ENCODE measurements at regions not wholly inside any gene's neighbourhood (a gene's known extent, or its start where the extent isn't known, plus 50 kb on each side); places are given as distances from the start of the nearest gene placed in this dataset.

GRCh38 chr6:40877362-40877761 lies 161.7 kb downstream of the UNC5CL start:
- Histone ChIP-seq H4K91ac (replicated peaks; ENCODE audit: insufficient read length, low read length) (no peak overlapping the region), H3K56ac (replicated peaks; ENCODE audit: insufficient read length, low read depth, low read length) (no peak overlapping the region), H3K4me1 (replicated peaks in 1 of 4; ENCODE audit: control insufficient read depth in 3 of 4, insufficient read depth in 4 of 4, low read length in 3 of 4) (no peaks in the 10 kb centered on the region), H3K36me3 (ENCODE audit: control insufficient read depth in 2 of 4, insufficient read depth in 4 of 4, low read length in 3 of 4) (no peaks in the 10 kb centered on the region), H3K14ac (ENCODE audit: insufficient read length) (no peak overlapping the region), H3K79me2 (ENCODE audit: control insufficient read depth in 1 of 2, insufficient read depth in 2 of 2, low read length in 2 of 2) (no peaks in the 10 kb centered on the region), H3K9me3 (ENCODE audit: insufficient read depth in 2 of 2, low read depth in 1 of 2, low read length in 1 of 2) (peaks cover 0 to 6% of the 10 kb centered on the region in 2 experiments; a peak in 2 of 4 replicates), H2BK120ac (replicated peaks; ENCODE audit: low read depth, low read length) (no peak overlapping the region), H3K4me3 (ENCODE audit: extremely low read depth in 1 of 4, insufficient read depth in 2 of 4, low read depth in 3 of 4, low read length in 4 of 4) (no peak overlapping the region), H2BK15ac (ENCODE audit: low read length) (no peak overlapping the region), H4K8ac (ENCODE audit: extremely low read depth, insufficient read depth, low read length) (0 out of 2 replicates have a peak overlapping the region, but pooled peaks have one; percentile 17), H3K79me1 (ENCODE audit: low read depth, low read length) (no peaks in the 10 kb centered on the region), H3K18ac (ENCODE audit: extremely low read depth, low read length) (no peak overlapping the region), H2BK12ac (ENCODE audit: low read depth, low read length) (no peak overlapping the region), H3K27me3 (replicated peaks in 1 of 4; ENCODE audit: control insufficient read depth in 3 of 4, extremely low read depth in 1 of 4, insufficient read depth in 3 of 4, low read length in 3 of 4) (no peaks in the 10 kb centered on the region; a peak in 1 of 7 replicates), H2AK5ac (ENCODE audit: low read depth, low read length) (no peak overlapping the region), H2AFZ (ENCODE audit: low read length) (no peak overlapping the region), H4K20me1 (replicated peaks in 1 of 2; ENCODE audit: control insufficient read depth in 1 of 2, insufficient read depth in 2 of 2, low read length in 2 of 2) (no peaks in the 10 kb centered on the region), H2BK20ac (ENCODE audit: low read length) (no peak overlapping the region), H3K27ac (ENCODE audit: low read depth, low read length) (no peak overlapping the region), H4K5ac (ENCODE audit: insufficient read length, low read depth, low read length) (no peak overlapping the region), H3K9ac (replicated peaks in 1 of 4; ENCODE audit: extremely low read depth in 1 of 4, low read depth in 3 of 4, low read length in 3 of 4) (no peak overlapping the region), H3K4ac (replicated peaks; ENCODE audit: insufficient read length, low read depth, low read length) (no peak overlapping the region), H3K23ac (ENCODE audit: insufficient read length) (no peak overlapping the region), H3K23me2 (ENCODE audit: low read depth, low read length) (no peaks in the 10 kb centered on the region), H3K4me2 (ENCODE audit: insufficient read depth in 1 of 2, low read depth in 2 of 2, low read length in 2 of 2) (no peak overlapping the region), H2BK5ac (ENCODE audit: low read depth, low read length) (no peak overlapping the region)
- CTCF ChIA-PET (ENCODE audit: partially characterized antibody): interaction anchor here (1.1 to 2.0 kb wide), 5 partner anchors 10 to 32 kb away, joined by 3 to 9 read pairs (median 3); no protein-coding TSS in a partner anchor
- POLR2A ChIA-PET (ENCODE audit: partially characterized antibody): no interaction called here
- 94% methylated on average over 1 of the region's 1 CpG; no CpG with 5 or more reads in 1 of the 2 experiments for WGBS, 2 experiments (ENCODE audit: extremely low coverage in 1 of 2, insufficient coverage in 1 of 2, insufficient read length in 1 of 2, insufficient replicate concordance in 2 of 2, low coverage in 1 of 2, low lambda C conversion rate in 2 of 2, missing lambda C conversion rate in 1 of 2)
- no peak for FAIRE-seq
- TF ChIP-seq ASH2L (IDR thresholded peaks at IDR 0.05; ENCODE audit: low read length): no peak
- TF ChIP-seq ATF3 (IDR thresholded peaks at IDR 0.05; ENCODE audit: insufficient read depth, low read depth, low read length): no peak
- TF ChIP-seq POLR2A (IDR thresholded peaks at IDR 0.05; ENCODE audit: control extremely low read depth in 1 of 2, low read depth in 2 of 2, low read length in 2 of 2): no peak
- no peak for TF ChIP-seq SIRT6 (IDR thresholded peaks at IDR 0.05; ENCODE audit: low read length)
- no peak for TF ChIP-seq ATF2 (IDR thresholded peaks at IDR 0.05; ENCODE audit: low read length)
- no peak for TF ChIP-seq TBP (IDR thresholded peaks at IDR 0.05; ENCODE audit: low read depth, low read length)
- no peak for TF ChIP-seq GTF2F1 (IDR thresholded peaks at IDR 0.05; ENCODE audit: borderline replicate concordance, low read depth, low read length)
- no peak for TF ChIP-seq EZH2 (IDR thresholded peaks at IDR 0.05; ENCODE audit: low read depth, low read length, severe bottlenecking)
- DNase-seq (ENCODE audit: low read depth in 1 of 2, low spot score in 2 of 2): no peak
